ENCODE measurements at regions not wholly inside any gene's neighbourhood (a gene's known extent, or its start where the extent isn't known, plus 50 kb on each side); places are given as distances from the start of the nearest gene placed in this dataset.
"Not testable (repeated sequence)": the region's sequence is repeated elsewhere in the genome, so short reads cannot be mapped to it uniquely, and the experiment has no call there.

DNA sequence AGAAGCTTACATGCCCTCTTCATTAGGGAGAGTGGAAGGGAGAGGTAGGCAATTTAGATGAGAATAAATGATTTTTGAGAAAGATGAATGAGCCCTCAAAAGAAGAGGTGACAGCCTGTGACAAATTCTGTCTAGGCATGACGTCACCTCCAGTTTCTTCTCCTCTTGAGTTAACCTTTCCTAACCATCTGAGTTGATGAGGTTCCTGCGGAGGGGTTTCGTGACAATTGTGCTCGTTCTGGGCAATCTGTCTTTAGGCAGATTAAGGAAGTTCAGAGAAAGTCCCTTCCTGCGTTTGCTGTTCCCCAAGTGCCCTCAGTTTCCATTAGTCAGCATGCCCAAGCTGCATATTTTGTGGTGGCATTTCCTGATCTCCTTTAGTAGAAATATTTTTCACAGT lies 640.2 kb upstream of the SYT4 start:
- FAIRE-seq (no peak), DNase-seq (ENCODE audit: extremely low spot score, insufficient read length, low read depth) (no peak)

DNA sequence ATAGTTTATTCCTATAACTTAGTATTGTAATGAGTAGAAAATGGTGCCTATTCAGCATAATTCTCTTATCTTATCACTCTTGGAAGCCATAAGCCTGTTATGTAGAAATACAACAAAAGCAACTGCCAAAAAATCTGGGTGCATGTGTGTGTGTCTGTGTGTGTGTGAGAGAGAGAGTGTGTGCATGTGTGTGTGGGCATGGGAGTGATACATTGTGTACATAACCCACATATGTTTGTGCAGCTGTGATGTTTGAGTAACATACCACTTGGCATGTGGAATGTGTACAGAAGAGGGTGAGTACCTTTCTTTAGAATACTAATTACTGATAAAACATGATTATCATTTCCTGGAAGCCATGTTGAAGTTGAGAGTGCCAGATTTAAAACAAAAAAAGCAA lies 642.3 kb upstream of the SYT4 start:
- FAIRE-seq (no peak), DNase-seq (ENCODE audit: extremely low spot score, insufficient read length, low read depth) (no peak)

DNA sequence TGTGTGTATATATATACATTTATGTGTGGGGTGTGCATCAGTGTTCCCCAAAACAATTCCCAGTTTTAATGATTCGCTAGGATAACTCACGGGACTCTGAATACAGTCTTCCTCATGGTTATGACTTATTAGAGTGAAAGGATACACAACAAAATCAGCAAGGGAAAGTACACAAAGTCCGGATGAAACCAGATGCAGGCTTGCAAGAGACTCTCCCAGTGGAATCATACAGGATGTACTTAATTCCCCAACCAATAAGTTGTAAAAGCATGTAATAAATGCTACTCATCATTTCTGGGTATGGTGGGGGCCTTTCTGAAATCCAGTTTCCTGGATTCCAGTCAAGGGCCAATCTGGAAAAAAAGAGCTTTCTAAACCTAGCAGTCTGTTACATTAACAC lies 654.1 kb upstream of the SYT4 start:
- DNase-seq (ENCODE audit: extremely low spot score, insufficient read length, low read depth) (no peak), FAIRE-seq (no peak)

DNA sequence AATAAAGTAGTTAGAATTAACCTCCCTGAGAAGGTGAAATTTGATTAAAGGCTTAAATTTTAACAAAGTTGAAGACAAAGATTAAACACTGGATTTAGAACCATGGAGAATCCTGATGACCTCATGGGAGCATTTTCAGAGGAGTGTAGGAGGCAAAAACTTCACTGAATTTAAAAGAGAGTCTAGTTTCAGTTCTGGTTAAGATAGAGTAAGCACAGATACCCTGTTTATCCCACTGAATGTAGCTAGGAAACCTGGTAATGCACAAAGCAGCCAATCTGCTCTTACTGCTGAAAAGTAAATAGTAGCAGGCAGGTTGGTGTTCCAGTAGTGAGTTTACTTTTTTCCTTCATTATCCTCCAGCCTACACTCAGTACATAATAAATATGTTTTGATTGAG lies 654.9 kb upstream of the SYT4 start:
- no peak for FAIRE-seq
- no peak for DNase-seq (ENCODE audit: extremely low spot score, insufficient read length, low read depth)

DNA sequence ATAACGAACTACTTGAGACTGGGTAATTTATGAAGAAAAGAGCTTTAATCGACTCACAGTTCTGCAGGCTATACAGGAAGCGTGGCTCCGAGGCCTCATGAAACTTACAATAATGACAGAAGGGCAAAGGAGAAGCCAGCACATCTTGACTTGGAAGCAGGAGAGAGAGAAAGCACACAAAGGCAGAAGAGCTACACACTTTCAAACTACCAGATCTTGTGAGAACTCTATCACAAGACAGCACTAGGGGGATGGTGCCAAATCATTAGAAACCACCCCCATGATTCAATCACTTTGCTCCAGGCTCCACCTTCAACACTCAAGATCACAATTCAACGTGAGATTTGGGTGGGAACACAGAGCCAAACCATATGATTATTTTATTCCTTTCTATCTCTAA lies 655.9 kb upstream of the SYT4 start:
- DNase-seq (ENCODE audit: extremely low spot score, insufficient read length, low read depth) (no peak), FAIRE-seq (no peak)

DNA sequence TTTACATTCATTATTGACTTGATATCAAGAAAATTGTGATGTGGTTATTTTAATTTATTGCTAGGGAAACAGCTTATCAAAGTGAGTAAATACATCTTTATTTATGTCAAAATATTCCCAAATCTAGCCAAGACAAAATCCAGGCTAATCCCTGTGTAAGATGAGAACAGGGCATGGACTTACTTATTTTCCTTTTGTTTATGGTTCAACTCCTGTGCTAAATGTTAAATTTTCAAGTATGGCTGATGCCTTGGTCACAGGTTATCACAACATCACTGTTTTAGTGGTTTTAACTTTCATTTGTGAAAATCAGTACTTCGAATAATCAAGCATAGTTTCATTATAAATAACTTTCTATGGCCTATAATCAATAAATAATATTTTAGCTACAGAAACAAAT lies 657.0 kb upstream of the SYT4 start:
- FAIRE-seq = no peak
- no peak for DNase-seq (ENCODE audit: extremely low spot score, insufficient read length, low read depth)

DNA sequence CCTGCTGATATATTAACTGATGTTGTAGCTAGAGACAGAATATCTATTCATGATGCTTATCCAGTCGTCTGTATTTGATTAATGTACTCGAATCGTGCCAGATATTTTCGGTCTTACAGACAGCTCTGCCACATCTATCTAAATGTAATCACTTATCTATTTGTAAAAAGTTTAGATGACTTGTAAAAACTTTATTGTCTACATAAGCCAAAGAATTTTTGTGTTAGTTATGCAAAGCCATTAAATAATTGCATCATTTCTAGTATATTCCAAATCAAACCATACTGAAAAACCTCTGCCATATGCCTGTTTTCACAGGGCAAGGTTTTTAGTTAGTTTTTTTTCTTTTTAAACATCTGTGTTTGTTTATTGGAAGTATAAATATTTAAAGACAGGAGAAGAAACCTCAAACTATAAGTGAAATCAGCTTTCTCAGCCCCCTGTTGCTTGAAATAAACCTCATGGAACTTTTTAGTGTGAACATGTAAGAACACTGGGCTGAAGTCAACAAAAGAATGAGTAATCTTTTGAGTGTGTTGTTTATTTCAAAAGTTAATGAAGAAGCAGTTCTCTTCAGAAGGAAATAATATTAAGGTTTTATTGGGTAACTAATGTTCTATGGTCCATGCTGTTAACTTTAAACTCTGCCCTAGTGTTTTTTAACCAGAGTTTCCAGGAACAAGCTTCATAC lies 657.6 kb upstream of the SYT4 start:
- FAIRE-seq (no peak), DNase-seq (ENCODE audit: extremely low spot score, insufficient read length, low read depth) (no peak)

DNA sequence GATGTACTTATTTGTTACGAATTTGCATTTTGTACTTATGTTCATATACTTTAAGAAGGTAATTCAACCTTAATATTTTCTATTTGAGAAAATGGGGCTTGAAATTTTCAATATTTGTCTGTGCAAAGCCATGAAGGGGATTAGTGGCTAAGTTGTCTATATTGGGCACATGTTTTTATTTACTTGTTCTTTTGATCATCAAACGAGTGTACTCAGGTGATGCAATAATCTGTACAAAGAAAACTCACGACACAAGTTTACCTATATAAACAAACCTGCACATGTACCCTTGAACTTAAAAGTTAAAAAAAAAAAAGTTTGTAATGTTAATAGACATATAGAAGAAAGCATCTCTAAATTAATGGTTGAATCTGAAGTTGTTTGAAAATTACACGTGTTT lies 658.9 kb upstream of the SYT4 start:
- DNase-seq (ENCODE audit: extremely low spot score, insufficient read length, low read depth) (no peak), FAIRE-seq (no peak)

DNA sequence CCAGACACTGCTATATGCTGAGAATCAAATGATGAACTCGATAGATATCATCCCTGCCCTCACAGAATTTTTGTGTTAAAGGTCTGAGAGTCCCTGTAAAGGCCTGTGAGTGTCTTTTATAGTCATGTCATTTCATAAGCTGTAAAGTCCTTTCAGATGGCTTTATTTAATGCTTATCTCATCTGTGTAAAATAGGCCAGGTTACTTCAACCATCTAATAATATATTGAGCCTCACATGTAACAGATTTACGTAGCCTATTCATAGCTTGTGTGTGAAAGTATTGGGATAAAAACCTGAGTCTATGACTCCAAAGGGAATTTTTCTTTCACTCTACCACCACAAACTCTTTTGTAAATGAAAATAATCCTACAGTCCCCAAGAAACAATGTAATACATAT lies 672.0 kb upstream of the SYT4 start:
- FAIRE-seq = no peak
- DNase-seq (ENCODE audit: extremely low spot score, insufficient read length, low read depth) = no peak

DNA sequence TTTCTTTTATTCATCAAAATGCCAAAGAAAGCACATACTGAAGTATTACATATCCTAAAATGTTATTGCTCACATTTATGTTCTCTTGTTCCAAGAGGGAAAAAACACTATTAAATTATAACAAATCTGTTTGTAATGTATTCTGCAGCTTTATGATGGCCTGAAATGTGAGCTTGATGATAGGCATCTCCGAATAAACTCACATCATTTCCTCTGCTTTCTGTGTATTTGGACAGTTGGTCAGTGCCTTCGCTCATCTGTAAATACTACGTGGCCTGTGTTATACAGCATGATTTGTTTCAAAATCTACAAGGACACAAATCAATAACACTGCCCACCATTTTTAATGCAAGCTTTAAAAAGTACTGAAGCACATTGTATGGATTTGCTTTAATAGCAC lies 672.8 kb upstream of the SYT4 start:
- FAIRE-seq (no peak), DNase-seq (ENCODE audit: extremely low spot score, insufficient read length, low read depth) (no peak)

DNA sequence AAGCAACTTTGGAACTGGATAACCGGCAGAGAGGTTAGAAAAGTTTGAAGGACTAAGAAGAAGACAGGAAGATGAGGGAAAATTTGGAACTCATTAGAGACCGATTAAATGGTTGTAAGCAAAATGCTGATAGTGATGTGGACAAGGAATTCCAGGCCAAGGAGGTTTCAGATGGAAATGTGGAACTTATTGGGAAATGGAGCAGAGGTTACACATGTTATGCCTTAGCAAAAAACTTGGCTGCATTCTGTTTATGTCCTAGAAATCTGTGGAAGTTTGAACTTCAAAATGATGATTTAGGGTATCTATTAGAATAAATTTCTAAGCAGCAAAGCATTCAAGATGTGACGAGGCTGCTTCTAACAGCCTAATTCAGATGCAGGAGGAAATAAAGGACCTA lies 675.1 kb upstream of the SYT4 start:
- DNase-seq (ENCODE audit: extremely low spot score, insufficient read length, low read depth) (no peak), FAIRE-seq (no peak)

DNA sequence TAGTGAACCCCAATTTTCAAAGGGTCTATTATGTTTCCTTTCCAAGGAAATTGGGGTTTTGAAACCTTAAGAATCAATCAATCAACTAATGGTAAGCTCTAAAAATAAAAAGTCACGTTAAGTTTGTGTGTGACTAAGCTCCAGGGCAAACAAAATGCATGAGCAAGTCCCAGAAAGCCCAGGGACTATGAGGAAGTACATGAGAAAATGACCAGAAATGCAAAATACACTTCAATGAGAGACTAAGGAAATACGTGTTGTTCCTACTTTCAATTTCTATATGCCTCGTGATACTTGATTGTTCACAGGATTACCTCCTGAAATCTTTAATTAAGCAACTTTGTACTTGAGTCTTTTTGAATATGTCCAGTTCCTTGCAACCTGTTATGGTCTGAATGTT lies 684.4 kb upstream of the SYT4 start:
- DNase-seq (ENCODE audit: extremely low spot score, insufficient read length, low read depth) = no peak
- no peak for FAIRE-seq

DNA sequence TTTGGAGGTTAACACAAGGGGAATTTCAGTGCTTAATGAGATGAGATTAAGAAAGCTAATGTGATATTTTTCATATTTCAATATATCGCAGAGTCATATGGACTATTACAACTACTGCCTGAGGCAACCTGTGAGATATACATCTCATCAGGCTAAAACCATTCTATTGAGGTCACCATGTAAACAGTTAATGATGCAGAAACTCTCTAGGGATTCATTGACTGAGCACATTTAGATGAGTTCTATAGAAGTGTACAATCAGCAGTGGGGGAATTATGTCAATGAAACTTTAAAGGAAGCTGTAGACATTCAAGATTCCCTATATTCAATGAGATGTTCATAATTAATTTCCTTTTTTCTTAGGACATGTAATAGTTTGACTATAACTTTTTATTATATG lies 687.4 kb upstream of the SYT4 start:
- DNase-seq (ENCODE audit: extremely low spot score, insufficient read length, low read depth) = no peak

DNA sequence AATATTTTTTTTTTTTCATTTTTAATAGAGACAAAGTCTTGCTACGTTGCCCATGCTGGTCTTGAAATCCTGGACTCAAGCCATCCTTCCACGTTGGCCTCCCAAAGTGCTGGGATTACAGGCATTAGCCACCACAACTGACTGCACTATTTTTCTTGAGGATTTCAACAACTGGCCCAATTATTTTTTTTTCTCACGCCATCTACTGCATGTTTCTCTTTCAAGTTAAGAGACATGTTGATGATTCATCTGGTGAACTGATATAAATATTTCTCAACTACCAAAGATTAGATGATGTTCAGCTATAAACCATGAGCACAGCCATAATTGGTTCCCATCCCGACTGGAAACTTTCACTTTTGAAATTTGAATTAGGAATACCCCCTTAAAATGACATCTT lies 688.4 kb upstream of the SYT4 start:
- no peak for FAIRE-seq
- DNase-seq (ENCODE audit: extremely low spot score, insufficient read length, low read depth) = no peak

More for the DNA sequence above, 687.4 kb upstream of the SYT4 start:
- no peak for FAIRE-seq

DNA sequence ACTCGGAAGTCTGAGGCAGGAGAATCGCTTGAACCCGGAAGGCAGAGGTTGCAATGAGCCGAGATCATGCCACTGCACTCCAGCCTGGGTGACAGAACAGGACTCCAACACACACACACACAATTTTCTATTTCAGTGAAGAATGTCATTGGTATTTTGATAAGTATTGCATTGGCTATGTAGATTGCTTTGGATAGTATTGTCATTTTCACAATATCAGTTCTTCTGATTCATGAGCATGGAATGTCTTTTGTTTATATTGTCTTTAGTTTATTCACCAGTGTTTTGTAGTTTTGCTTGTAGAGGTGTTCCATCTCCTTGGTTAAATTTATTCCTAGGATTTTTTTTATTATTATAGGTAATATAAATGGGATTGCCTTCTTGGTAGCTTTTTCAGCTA lies 693.4 kb upstream of the SYT4 start:
- DNase-seq (ENCODE audit: extremely low spot score, insufficient read length, low read depth) (no peak), FAIRE-seq (no peak)

DNA sequence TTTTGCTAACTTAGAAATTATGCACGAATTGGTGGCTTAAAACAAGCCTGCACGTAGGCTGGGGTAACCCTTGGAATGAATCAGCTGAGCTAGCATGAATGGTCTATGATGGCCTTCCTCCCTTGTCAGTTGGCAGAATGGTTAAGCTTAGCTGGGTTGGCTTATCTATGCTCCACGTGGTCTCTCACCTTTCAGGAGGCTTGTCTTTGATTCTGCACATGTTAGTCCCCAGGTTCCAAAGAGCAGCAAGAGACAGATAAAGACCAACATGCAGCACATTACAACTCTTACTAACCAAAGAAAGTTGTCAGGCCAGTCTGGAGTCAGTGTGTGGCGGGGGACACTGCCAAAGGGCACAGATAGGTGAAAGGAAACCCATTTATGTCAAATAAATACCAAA lies 700.9 kb upstream of the SYT4 start:
- FAIRE-seq (no peak), DNase-seq (ENCODE audit: extremely low spot score, insufficient read length, low read depth) (no peak)

DNA sequence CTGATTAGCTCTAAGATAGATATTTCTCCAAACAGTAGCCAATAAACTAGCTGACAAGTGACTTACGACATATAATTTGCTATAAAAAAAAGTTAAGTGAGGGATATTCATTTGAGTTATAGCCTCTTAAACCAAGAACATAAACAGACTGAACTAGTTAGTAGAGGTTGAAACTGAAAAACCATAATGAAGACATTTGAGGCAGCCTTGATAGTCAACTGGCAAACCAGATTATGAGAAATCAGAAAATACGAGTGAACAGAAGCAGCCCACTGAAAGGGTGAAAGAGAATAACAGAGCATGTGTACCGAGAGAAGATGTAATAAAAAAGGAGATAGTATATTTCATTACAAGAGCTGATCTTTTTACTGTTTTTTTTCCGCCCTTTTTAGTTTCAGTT lies 698.1 kb upstream of the SETBP1 start:
- no peak for DNase-seq (ENCODE audit: extremely low spot score, insufficient read length, low read depth)
- no peak for FAIRE-seq

DNA sequence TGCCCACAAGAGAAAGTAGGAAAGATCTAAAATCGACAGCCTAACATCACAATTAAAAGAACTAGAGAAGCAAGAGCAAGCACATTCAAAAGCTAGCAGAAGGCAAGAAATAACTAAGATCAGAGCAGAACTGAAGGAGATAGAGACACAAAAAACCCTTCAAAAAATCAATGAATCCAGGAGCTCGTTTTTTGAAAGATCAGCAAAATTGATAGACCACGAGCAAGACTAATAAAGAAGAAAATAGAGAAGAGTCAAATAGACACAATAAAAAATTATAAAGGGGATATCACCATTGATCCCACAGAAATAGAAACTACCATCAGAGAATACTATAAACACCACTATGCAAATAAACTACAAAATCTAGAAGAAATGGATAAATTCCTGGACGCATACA lies 693.6 kb upstream of the SETBP1 start:
- not testable (repeated sequence) for DNase-seq (ENCODE audit: extremely low spot score, insufficient read length, low read depth); FAIRE-seq

DNA sequence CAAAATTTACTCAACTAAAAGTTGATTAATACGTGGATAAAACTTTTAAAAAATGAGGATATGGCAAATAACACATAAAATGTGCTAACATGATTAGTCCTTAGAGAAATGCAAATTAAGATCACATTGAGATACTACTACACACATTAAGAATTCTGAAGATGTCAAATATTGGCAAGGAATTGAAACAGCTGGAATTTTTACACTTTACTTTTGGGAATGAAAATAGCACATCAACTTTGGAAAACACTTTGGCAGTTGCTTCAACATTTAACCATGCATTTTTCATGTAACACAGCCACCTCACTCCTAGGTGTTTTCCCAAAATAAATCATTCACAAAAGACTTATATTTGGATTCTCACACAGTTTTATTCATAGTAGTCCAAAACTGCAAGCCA lies 687.9 kb upstream of the SETBP1 start:
- FAIRE-seq (no peak), DNase-seq (ENCODE audit: extremely low spot score, insufficient read length, low read depth) (no peak)

DNA sequence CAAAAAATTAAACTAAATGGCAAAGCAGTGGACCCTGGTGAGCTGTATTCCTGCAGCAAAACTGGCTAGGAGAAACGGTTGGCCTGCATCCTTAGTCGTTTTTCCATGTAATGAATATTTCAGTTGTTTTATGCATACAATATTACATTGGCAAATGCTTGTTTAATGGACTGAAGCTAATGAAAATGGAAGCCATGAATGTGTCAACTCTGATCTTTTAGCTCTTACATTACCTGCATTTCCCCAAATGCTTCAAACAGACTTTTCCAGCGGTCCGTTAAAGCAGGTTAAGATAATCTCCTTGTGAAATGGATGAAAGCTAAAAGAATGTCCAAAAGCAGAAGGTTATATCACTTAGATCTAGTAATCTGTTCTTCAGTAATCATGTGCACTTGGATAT lies 686.3 kb upstream of the SETBP1 start:
- DNase-seq (ENCODE audit: extremely low spot score, insufficient read length, low read depth) = no peak
- no peak for FAIRE-seq

DNA sequence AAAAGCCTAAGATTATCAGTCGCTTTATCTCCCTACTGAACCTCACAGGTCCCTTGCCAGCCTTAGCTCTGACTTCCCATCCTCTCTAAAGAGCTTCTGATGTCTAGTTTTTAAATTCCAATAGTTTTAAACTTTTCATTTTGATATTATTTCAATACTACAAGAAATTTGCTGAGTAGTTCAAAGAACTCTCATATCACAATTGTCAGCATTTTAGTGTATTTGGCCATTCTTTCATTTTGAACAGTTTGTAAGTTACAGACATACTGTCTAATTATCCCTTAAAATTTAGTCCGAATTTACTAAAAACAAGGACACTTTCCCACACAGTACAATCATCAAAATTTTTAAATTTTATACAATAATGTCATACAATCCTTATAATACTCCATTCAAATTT lies 666.8 kb upstream of the SETBP1 start:
- no peak for DNase-seq (ENCODE audit: extremely low spot score, insufficient read length, low read depth)
- FAIRE-seq = no peak

DNA sequence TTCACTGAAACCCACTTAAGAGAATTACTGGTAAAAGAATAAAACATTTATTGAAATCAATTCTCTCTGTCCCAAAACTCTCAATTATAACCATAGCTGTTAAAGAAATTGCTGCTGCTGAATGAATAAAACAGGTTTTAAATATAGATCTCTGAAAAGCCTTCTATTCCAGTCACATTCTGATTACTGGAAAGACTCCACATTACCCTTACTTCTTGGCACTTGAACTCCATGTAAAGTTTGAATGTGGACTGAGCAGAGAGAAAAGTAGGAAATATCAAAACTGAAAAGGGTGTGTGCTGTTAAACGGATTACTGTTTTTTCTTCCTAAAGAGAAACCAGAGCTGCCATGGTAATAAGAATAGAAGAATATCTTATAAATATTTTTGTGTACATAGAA lies 655.3 kb upstream of the SETBP1 start:
- DNase-seq (ENCODE audit: extremely low spot score, insufficient read length, low read depth) (no peak), FAIRE-seq (no peak)

DNA sequence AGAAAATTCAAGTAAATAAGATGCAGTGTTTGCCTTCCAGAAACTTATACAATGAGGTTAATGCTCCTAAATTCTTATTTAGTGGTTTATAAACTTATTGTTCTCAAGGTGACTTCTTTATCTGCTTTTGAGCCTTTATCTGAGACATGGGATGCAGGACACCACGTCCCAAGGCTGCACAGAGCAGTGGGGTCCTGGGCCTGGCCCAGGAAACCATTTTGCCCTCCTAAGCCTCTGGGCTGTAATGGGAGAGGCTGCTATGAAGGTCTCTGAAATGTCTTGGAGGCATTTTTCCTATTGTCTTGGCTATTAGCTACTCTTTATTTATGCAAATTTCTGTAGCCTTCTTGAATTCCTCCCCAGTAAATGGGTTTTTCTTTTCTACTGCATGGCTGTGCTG lies 652.6 kb upstream of the SETBP1 start:
- DNase-seq (ENCODE audit: extremely low spot score, insufficient read length, low read depth) = no peak
- FAIRE-seq = no peak
